ENCODE measurements at regions not wholly inside any gene's neighbourhood (a gene's known extent, or its start where the extent isn't known, plus 50 kb on each side); places are given as distances from the start of the nearest gene placed in this dataset.

DNA sequence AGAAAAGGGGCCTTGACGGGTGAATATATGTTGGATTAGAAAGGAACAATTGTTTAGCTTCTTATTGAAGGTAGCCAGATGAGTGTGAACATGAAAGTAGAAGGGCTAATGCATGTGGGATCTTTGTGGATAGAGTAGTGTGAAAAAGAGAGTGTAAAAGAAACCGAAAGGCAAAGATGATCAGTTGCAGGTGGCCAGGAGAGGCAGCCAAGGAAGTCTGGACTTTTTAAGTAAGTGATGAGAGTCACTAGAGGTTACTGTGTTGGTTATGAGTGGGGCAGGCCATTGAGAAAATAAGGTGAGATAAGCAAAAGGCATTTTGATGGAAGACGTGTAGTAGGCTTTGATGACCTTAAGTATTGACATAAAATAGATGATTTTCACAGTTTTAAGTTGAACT, 64.7 kb upstream of the ETV1 start:
- TF ChIP-seq EZH2 (IDR thresholded peaks at IDR 0.05; ENCODE audit: low read length), result no peak
- TF ChIP-seq, protein P1, sequence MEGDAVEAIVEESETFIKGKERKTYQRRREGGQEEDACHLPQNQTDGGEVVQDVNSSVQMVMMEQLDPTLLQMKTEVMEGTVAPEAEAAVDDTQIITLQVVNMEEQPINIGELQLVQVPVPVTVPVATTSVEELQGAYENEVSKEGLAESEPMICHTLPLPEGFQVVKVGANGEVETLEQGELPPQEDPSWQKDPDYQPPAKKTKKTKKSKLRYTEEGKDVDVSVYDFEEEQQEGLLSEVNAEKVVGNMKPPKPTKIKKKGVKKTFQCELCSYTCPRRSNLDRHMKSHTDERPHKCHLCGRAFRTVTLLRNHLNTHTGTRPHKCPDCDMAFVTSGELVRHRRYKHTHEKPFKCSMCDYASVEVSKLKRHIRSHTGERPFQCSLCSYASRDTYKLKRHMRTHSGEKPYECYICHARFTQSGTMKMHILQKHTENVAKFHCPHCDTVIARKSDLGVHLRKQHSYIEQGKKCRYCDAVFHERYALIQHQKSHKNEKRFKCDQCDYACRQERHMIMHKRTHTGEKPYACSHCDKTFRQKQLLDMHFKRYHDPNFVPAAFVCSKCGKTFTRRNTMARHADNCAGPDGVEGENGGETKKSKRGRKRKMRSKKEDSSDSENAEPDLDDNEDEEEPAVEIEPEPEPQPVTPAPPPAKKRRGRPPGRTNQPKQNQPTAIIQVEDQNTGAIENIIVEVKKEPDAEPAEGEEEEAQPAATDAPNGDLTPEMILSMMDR (optimal IDR thresholded peaks at IDR 0.05 in 1 of 3, IDR thresholded peaks at IDR 0.05 in 1 of 3, conservative IDR thresholded peaks at IDR 0.05 in 1 of 3; ENCODE audit: extremely low read depth in 1 of 3, insufficient read depth in 2 of 3, low read length in 3 of 3), result no peak

Data from keratinocyte (primary cell).